ENCODE measurements at regions not wholly inside any gene's neighbourhood (a gene's known extent, or its start where the extent isn't known, plus 50 kb on each side); places are given as distances from the start of the nearest gene placed in this dataset.

DNA sequence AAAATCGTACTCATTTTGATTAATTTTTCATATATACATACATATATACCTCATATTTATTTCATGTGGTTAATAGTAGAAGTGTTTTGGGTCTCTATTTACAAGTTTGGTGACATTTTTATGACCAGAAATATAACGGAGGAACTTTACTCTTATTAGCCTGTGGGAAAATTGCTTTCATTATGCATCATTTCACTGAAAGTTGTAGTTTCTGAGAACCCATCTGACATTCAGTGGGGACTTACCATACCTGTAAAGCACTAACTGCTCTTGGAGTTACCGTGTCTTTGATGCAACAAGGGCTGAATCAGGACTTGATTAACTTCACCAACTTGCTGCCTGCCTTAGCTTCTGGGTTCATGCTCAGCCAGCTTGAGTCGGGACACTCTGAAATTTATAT, 49.9 kb upstream of the ITPKB start:
- TF ChIP-seq, protein P1, sequence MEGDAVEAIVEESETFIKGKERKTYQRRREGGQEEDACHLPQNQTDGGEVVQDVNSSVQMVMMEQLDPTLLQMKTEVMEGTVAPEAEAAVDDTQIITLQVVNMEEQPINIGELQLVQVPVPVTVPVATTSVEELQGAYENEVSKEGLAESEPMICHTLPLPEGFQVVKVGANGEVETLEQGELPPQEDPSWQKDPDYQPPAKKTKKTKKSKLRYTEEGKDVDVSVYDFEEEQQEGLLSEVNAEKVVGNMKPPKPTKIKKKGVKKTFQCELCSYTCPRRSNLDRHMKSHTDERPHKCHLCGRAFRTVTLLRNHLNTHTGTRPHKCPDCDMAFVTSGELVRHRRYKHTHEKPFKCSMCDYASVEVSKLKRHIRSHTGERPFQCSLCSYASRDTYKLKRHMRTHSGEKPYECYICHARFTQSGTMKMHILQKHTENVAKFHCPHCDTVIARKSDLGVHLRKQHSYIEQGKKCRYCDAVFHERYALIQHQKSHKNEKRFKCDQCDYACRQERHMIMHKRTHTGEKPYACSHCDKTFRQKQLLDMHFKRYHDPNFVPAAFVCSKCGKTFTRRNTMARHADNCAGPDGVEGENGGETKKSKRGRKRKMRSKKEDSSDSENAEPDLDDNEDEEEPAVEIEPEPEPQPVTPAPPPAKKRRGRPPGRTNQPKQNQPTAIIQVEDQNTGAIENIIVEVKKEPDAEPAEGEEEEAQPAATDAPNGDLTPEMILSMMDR (conservative IDR thresholded peaks at IDR 0.05; ENCODE audit: low read depth, low read length), result no peak
- no peak for TF ChIP-seq EZH2 (IDR thresholded peaks at IDR 0.05; ENCODE audit: low read length, unreplicated experiment)
- no peak for TF ChIP-seq EZH2phosphoT487 (IDR thresholded peaks at IDR 0.05; ENCODE audit: borderline replicate concordance, low read length)
